Coronary artery (tissue), 2 donors: ENCODE measurements at regions not wholly inside any gene's neighbourhood (a gene's known extent, or its start where the extent isn't known, plus 50 kb on each side); places are given as distances from the start of the nearest gene placed in this dataset.
"Not testable (repeated sequence)": the region's sequence is repeated elsewhere in the genome, so short reads cannot be mapped to it uniquely, and the experiment has no call there.

Experiments
- DNase-seq: peaks from one replicate; pipeline ENCODE4 v3.0.0-alpha.2; 2017; ENCODE audit warnings: low spot score
- H3K27ac ChIP-seq, 2 donors: fragments of 200-600 bp; sonication (generic); one replicate each; pipeline ENCODE4 v1.5.1; 2016 to 2019
- H3K4me3 ChIP-seq: fragments of 200-600 bp; sonication (generic); 2 replicates; pipeline ENCODE4 v1.5.1; 2016; ENCODE audit warnings: mild to moderate bottlenecking, moderate library complexity
- CTCF ChIP-seq: fragments of 200-600 bp; sonication (generic); IDR thresholded peaks from one replicate; pipeline ENCODE4 v1.5.1; 2019; ENCODE audit warnings: antibody characterized with exemption

DNA sequence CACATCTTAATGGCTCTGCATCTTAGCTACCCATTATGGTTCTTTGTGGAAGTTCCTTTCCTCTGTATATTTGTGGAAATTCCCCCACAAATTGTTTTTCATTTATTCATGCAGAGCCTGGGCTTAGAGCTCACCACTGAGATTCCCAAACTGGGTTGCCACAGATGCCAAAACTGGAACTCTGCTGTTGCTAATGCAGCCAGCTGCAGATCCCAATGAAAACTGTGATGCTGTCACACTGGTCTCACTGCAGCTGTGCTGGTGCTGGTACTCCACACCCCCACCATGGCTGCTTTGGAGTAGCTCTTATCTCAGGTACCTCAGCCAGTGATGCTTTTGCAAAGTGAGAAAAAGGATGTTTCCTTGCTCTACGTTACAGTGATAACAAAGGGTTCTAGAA is 87.7 kb downstream of the DCK start:
- no peak for TF ChIP-seq CTCF
- Histone ChIP-seq H3K4me3 (no peak overlapping the region), H3K27ac (no peak overlapping the region)
- DNase-seq: no peak

DNA sequence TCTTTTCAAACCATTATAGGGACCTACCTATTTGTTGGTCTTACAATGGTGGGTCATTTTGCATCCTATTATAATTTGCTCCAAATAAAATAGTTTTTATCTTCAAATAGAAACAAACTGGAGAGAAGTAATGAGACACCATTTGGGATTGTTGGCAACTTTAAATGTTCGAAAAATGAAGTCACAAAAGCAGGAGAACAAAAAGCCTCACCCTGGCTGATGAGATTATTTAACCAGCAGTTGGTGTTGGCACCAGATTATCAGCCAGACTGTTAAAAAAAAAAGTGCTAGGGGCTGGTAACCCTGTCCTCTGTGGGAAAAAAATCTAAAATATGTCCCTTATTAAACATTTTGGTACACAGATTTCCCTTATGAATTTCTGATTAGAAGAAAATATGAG is 100.3 kb downstream of the DCK start:
- no peak for DNase-seq
- TF ChIP-seq CTCF: no peak

GRCh38 chr4:71094201-71094600 is 100.8 kb downstream of the DCK start:
- no peak overlapping the region for H3K27ac ChIP-seq
- no peak for DNase-seq
- no peak for TF ChIP-seq CTCF
- H3K4me3 ChIP-seq: no peak overlapping the region

More for the DNA sequence above, 100.3 kb downstream of the DCK start:
- H3K27ac ChIP-seq: no peak overlapping the region
- H3K4me3 ChIP-seq: no peak overlapping the region

- no peak overlapping the region for H3K4me3 ChIP-seq
- no peak for TF ChIP-seq CTCF
- H3K27ac ChIP-seq: no peak overlapping the region
- no peak for DNase-seq
Observed at GRCh38 chr4:71095141-71095540, 101.7 kb downstream of the DCK start.

DNA sequence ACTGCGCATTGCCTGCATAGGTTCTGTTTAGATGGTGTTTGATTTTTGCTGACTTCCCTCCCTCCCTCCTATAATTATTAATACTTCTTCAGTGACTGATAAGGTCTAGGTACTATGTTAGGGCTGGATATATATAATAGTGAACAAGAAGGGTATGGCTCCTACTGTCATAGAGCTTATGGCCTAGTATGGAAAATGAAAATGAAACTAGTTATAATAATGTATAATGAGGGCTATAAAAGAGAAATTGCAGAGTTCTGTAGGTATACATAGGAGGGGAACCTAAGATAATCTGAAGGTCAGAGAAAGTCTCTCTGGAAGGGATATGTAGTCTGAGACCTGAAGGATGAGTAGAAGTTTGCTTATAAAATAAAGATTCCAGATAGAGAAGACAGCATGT is 102.1 kb downstream of the DCK start:
- TF ChIP-seq CTCF: no peak
- H3K27ac ChIP-seq: no peak overlapping the region
- DNase-seq: no peak
- H3K4me3 ChIP-seq: no peak overlapping the region

- H3K27ac ChIP-seq: no peak overlapping the region
- no peak for DNase-seq
- H3K4me3 ChIP-seq: no peak overlapping the region
- no peak for TF ChIP-seq CTCF
Observed at GRCh38 chr4:71107726-71108125, 114.3 kb downstream of the DCK start.

- TF ChIP-seq CTCF: no peak
- H3K4me3 ChIP-seq: no peak overlapping the region
Observed at GRCh38 chr4:71110499-71110898, 117.0 kb downstream of the DCK start.

DNA sequence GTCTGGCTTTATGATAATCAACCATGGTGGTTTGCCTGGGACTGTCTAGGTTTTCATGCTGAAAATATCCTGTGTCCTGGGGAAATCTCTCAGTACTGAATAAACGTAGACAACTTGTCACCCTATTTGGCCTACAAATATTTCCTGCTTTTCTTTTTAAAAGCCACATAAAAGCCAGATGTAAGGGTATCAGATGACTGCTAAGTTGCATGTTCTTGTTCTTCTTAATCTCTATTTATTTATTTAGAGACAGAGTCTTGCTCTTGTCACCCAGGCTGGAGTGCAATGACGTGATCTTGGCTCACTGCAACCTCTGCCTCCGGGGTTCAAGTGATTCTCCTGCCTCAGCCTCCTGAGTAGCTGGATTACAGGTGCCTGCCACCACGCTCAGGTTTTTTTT is 117.7 kb downstream of the DCK start:
- not testable (repeated sequence) for H3K27ac ChIP-seq, DNase-seq, H3K4me3 ChIP-seq

More at GRCh38 chr4:71110499-71110898, 117.0 kb downstream of the DCK start:
- H3K27ac ChIP-seq: no peak overlapping the region
- no peak for DNase-seq
